Activated CD8-positive, alpha-beta memory T cell treated with anti-CD3 and anti-CD28 coated beads, Interleukin-2, amount 10 ng/mL, durations not matched to agents 7 days and 5 days (primary cell): ENCODE measurements at regions not wholly inside any gene's neighbourhood (a gene's known extent, or its start where the extent isn't known, plus 50 kb on each side); places are given as distances from the start of the nearest gene placed in this dataset.

Source experiments
- ATAC-seq: fragments of 150-1000 bp; cut with Tn5 transposase; one replicate; pipeline ENCODE4 v1.10.0; 2021; ENCODE audit warnings: moderate library complexity
- CTCF ChIA-PET: fragments of 350-600 bp; sonication (Branson Sonifier 250); formaldehyde crosslinking; loops from one replicate; lab custom pipeline; 2021; ENCODE audit warnings: antibody characterized with exemption; lab: Charles Lee
- DNase-seq: peaks from one replicate; pipeline ENCODE4 v3.0.0-alpha.2; 2020
- H3K27ac Mint-ChIP-seq: one replicate; pipeline ENCODE4 v1.8.0; 2021; ENCODE audit warnings: mild to moderate bottlenecking, mixed read lengths
- H3K27me3 Mint-ChIP-seq: one replicate; pipeline ENCODE4 v1.8.0; 2021; ENCODE audit warnings: mixed read lengths
- H3K36me3 Mint-ChIP-seq: one replicate; pipeline ENCODE4 v1.8.0; 2021; ENCODE audit warnings: mild to moderate bottlenecking, mixed read lengths
- H3K4me1 Mint-ChIP-seq: one replicate; pipeline ENCODE4 v1.8.0; 2021; ENCODE audit warnings: mixed read lengths
- H3K4me3 Mint-ChIP-seq: one replicate; pipeline ENCODE4 v1.8.0; 2021; ENCODE audit warnings: mild to moderate bottlenecking, moderate library complexity, mixed read lengths
- H3K9me3 Mint-ChIP-seq: one replicate; pipeline ENCODE4 v1.8.0; 2022; ENCODE audit warnings: low read depth, mixed read lengths

DNA sequence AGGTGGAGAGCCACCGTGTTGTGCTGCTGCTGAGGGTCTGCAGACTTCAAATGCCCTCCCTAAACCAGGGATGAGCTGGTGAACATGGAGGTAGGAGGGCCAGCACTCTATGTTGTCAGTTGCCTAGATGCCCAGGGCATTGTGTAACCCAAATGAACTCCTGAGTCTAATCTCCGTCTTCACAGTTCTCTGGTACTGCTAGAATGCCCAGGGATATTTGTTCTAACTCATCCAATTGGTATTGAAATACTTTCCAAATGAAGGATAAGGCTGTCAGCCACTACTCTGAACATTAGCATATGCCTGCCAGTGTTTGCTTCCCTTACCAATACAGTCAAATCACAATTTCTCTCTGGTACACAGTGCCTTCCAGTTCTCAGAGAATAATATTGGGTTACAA lies 492.6 kb downstream of the SLC4A3 start:
- Mint-ChIP-seq H3K36me3 (no peaks in the 10 kb centered on the region), H3K9me3 (no peaks in the 10 kb centered on the region), H3K27ac (no peak overlapping the region), H3K4me3 (no peak overlapping the region), H3K27me3 (no peaks in the 10 kb centered on the region), H3K4me1 (no peaks in the 10 kb centered on the region)
- ATAC-seq (no peak), DNase-seq (no peak)
- CTCF ChIA-PET, result no interaction called here

DNA sequence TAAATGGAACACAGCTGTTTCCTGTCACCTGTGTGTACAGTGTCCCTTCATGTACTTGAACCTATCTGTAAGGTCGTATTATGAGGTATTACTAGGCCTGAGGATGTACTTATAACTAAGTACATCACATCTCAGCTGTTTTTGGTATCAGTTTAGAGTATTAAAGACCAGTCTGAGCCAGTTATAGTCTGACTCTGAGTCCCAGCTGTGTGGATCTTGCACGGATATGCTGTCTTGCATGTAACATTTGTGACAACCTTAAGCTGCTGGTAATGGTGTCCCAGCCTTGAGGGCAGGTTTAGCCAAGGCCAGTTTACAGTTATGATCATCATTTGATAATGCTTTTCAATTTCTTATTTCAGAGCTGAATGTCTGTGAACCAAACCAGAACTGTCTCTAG lies 496.3 kb downstream of the SLC4A3 start:
- Mint-ChIP-seq H3K4me3 (no peak overlapping the region), H3K4me1 (no peaks in the 10 kb centered on the region), H3K9me3 (peaks cover 2% of the 10 kb centered on the region), H3K27ac (no peak overlapping the region), H3K27me3 (no peaks in the 10 kb centered on the region), H3K36me3 (no peaks in the 10 kb centered on the region)
- CTCF ChIA-PET, result no interaction called here
- ATAC-seq, result no peak
- DNase-seq, result no peak

GRCh38 chr2:220125551-220125950 lies 498.1 kb downstream of the SLC4A3 start:
- DNase-seq (no peak), ATAC-seq (no peak)
- Mint-ChIP-seq H3K36me3 (no peaks in the 10 kb centered on the region), H3K27me3 (no peaks in the 10 kb centered on the region), H3K4me1 (no peaks in the 10 kb centered on the region), H3K9me3 (peaks cover 3% of the 10 kb centered on the region), H3K27ac (no peak overlapping the region), H3K4me3 (no peak overlapping the region)
- CTCF ChIA-PET, result no interaction called here

GRCh38 chr2:220127311-220127710 lies 499.9 kb downstream of the SLC4A3 start:
- H3K4me3 Mint-ChIP-seq, result no peak overlapping the region
- no peak for DNase-seq
- no peaks in the 10 kb centered on the region for H3K27me3 Mint-ChIP-seq
- H3K36me3 Mint-ChIP-seq, result no peaks in the 10 kb centered on the region
- no peak overlapping the region for H3K27ac Mint-ChIP-seq
- no peaks in the 10 kb centered on the region for H3K4me1 Mint-ChIP-seq
- no peak for ATAC-seq
- CTCF ChIA-PET, result no interaction called here
- H3K9me3 Mint-ChIP-seq, result peaks cover 6% of the 10 kb centered on the region

DNA sequence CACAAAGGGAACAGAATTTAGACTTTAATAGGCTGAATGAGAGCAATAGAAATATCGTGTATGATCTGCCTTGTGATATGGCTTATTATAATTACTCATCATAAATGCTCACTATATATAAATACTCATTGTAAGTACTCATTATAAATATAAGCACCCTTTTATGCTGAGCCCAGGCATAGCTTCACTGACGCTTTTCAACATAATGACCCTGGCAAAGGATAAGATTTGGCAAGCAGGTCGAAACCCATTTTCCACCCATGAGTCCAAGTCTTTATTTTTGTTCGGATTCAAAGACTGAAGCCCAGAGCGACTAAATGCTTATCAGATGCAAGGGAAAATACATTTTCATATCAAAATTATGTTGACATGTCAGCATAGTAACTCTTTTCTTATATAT lies 500.4 kb downstream of the SLC4A3 start:
- no peak for ATAC-seq
- H3K27ac Mint-ChIP-seq, result no peak overlapping the region
- peaks cover 7% of the 10 kb centered on the region for H3K9me3 Mint-ChIP-seq
- no peaks in the 10 kb centered on the region for H3K36me3 Mint-ChIP-seq
- DNase-seq, result no peak
- no peaks in the 10 kb centered on the region for H3K27me3 Mint-ChIP-seq
- H3K4me1 Mint-ChIP-seq, result no peaks in the 10 kb centered on the region
- CTCF ChIA-PET, result no interaction called here
- H3K4me3 Mint-ChIP-seq, result no peak overlapping the region

GRCh38 chr2:220129391-220129790 lies 502.0 kb downstream of the SLC4A3 start:
- Mint-ChIP-seq H3K27ac (no peak overlapping the region), H3K9me3 (peaks cover 7% of the 10 kb centered on the region), H3K4me1 (no peaks in the 10 kb centered on the region), H3K4me3 (no peak overlapping the region), H3K27me3 (no peaks in the 10 kb centered on the region), H3K36me3 (no peaks in the 10 kb centered on the region)
- CTCF ChIA-PET, result no interaction called here
- no peak for DNase-seq
- no peak for ATAC-seq

DNA sequence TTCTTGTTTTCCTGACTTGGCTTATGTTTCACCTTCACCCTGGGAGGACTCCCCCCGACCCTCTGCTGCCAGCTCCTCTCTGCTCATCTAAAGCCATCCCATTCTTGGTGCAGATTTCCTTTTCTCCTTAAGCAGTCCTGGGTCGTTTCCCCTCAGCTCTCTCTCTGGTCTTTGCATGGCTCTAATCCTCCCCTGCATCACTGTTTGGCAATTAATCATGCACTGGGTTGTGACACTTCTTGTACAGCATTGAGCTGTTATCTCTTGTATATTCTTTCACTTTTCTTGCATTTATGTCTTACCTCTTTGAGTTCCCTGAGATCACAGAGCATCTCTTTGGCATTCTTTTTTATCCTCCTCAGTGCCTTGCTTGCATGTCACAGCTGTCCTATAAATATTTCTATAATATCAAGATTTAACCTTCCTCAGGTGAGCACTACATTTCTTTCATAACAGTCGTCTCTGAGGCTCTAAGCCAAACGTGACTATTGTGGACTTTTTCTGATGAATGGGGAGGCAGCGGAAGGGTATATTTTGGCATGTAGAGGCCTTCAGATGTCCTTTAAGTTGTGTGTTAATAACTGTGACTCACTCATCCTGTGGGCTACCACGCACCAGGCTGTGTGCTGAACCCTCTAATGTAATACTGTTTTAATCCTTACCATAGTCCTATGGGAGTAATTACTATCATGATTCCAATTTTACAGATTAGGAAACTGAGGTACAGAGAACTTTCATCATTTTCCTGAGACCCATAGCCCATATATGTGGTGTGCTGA lies 507.5 kb downstream of the SLC4A3 start:
- ATAC-seq (no peak), DNase-seq (no peak)
- Mint-ChIP-seq H3K27ac (no peak overlapping the region), H3K36me3 (no peaks in the 10 kb centered on the region), H3K27me3 (no peaks in the 10 kb centered on the region), H3K4me1 (no peaks in the 10 kb centered on the region), H3K9me3 (peaks cover 6% of the 10 kb centered on the region), H3K4me3 (no peak overlapping the region)
- CTCF ChIA-PET, result no interaction called here

DNA sequence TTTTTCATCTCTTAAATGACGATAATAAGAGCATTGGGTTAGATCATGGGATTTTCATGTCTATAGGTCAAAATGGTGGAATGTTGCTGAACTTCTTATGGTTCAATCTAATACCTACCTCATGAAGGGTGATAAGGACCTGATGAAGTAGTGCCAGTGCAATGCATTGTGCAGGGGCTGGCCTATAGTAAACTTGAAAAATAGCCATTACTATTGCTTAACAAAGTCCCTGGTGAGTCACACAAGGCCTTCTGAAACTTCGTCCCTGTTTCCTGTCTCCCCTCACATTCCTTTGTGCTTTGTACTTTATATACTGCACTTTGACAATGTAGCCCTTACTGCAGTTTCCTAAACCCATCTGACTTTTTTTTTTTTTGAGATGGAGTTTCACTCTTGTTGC lies 515.9 kb downstream of the SLC4A3 start:
- CTCF ChIA-PET, result no interaction called here
- Mint-ChIP-seq H3K27me3 (no peaks in the 10 kb centered on the region), H3K36me3 (no peaks in the 10 kb centered on the region), H3K9me3 (peaks cover 2% of the 10 kb centered on the region), H3K4me1 (no peaks in the 10 kb centered on the region), H3K27ac (no peak overlapping the region), H3K4me3 (no peak overlapping the region)
- ATAC-seq (no peak), DNase-seq (no peak)

GRCh38 chr2:220144411-220144810 lies 517.0 kb downstream of the SLC4A3 start:
- no peak for DNase-seq
- H3K27me3 Mint-ChIP-seq, result no peaks in the 10 kb centered on the region
- no peaks in the 10 kb centered on the region for H3K36me3 Mint-ChIP-seq
- H3K4me3 Mint-ChIP-seq, result no peak overlapping the region
- no peak for ATAC-seq
- CTCF ChIA-PET, result no interaction called here
- H3K27ac Mint-ChIP-seq, result no peak overlapping the region
- peaks cover 2% of the 10 kb centered on the region for H3K9me3 Mint-ChIP-seq
- no peaks in the 10 kb centered on the region for H3K4me1 Mint-ChIP-seq

- ATAC-seq, result no peak
- no peak overlapping the region for H3K27ac Mint-ChIP-seq
- no peaks in the 10 kb centered on the region for H3K36me3 Mint-ChIP-seq
- DNase-seq, result no peak
- no peaks in the 10 kb centered on the region for H3K9me3 Mint-ChIP-seq
- H3K27me3 Mint-ChIP-seq, result no peaks in the 10 kb centered on the region
- no peaks in the 10 kb centered on the region for H3K4me1 Mint-ChIP-seq
- CTCF ChIA-PET, result no interaction called here
- no peak overlapping the region for H3K4me3 Mint-ChIP-seq
These were observed 520.0 kb downstream of the SLC4A3 start for GRCh38 chr2:220147161-220148038.

- H3K4me1 Mint-ChIP-seq, result no peaks in the 10 kb centered on the region
- no peaks in the 10 kb centered on the region for H3K27me3 Mint-ChIP-seq
- no peak overlapping the region for H3K27ac Mint-ChIP-seq
- DNase-seq (no peak), ATAC-seq (no peak)
- H3K36me3 Mint-ChIP-seq, result no peaks in the 10 kb centered on the region
- CTCF ChIA-PET, result no interaction called here
- no peaks in the 10 kb centered on the region for H3K9me3 Mint-ChIP-seq
- H3K4me3 Mint-ChIP-seq, result no peak overlapping the region
These were observed 521.2 kb downstream of the SLC4A3 start for GRCh38 chr2:220148471-220149248.

DNA sequence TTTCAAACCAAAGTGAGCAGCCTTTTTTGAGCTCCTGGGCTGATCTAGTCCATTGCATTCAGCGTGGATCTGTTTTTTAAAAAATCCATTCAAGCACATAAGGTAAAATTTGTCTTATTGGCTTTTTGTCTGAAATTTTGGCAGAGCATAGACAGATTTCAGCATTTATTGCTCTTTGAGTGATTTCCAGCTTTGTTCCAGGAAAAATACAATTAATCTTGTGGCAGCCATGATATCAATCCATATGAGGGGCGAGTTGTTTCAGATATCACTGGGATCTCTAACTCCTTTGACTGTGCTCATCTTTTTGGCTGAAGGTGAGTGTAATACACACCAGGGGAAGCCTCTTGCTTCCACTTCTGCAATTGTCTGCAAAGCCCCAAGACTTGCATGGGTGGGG lies 523.9 kb downstream of the SLC4A3 start:
- Mint-ChIP-seq H3K4me3 (no peak overlapping the region), H3K27me3 (no peaks in the 10 kb centered on the region), H3K9me3 (no peaks in the 10 kb centered on the region), H3K27ac (no peak overlapping the region), H3K4me1 (no peaks in the 10 kb centered on the region), H3K36me3 (no peaks in the 10 kb centered on the region)
- no peak for DNase-seq
- CTCF ChIA-PET, result no interaction called here
- ATAC-seq, result no peak

DNA sequence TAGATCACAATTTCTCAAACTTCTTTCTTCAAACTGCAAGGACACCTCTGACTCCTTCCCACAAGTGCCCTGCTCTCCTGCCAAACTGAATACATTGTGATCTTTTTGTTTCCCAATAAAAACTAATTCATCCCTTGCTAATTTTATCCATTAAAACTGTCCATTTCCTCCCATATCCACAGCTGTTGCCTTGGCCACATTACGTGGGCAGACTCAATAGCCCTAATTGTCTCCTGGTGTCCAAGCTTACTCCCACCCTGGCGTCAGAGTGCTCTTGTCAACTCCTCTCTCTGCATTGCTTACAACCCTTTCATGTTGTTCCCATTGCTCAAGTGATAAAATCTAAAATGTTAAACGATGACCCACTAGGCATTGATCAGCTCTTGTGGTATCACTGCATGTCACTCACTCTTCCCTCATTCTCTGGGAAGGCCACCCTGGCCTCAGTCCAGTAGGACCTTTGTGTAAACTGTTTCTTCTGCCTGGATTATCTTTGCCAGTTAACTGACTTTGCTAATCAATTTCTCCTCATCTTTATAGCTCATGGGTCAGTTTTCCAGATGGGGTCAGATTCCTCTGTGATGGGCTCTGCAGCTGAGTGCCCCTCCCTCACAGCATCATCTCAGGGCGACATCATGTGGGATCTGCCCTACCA lies 525.0 kb downstream of the SLC4A3 start:
- Mint-ChIP-seq H3K4me3 (no peak overlapping the region), H3K36me3 (no peaks in the 10 kb centered on the region), H3K27me3 (no peaks in the 10 kb centered on the region), H3K27ac (no peak overlapping the region), H3K9me3 (no peaks in the 10 kb centered on the region), H3K4me1 (no peaks in the 10 kb centered on the region)
- CTCF ChIA-PET, result no interaction called here
- ATAC-seq, result no peak
- no peak for DNase-seq
